Uterus (tissue), 3 donors: ENCODE measurements at regions not wholly inside any gene's neighbourhood (a gene's known extent, or its start where the extent isn't known, plus 50 kb on each side); places are given as distances from the start of the nearest gene placed in this dataset.
A peak's percentile ranks its signal among the peaks of the same experiment; 100 is the strongest.
"Not testable (repeated sequence)": the region's sequence is repeated elsewhere in the genome, so short reads cannot be mapped to it uniquely, and the experiment has no call there.

Experiments used
- DNase-seq, 2 donors: peaks; one replicate each; pipeline ENCODE4 v3.0.0-alpha.2; 2019 to 2020
- H3K27ac ChIP-seq, 2 donors: fragments of 200-600 bp; sonication (generic); 1 replicate in 1 of 2; 2 replicates in 1 of 2; pipeline ENCODE4 v1.5.1; 2016 to 2018
- H3K27me3 ChIP-seq, 2 donors: fragments of 200-600 bp; sonication (generic); one replicate each; pipeline ENCODE4 v1.5.1; 2018 to 2019; ENCODE audit warnings: control low read depth in 1 of 2
- H3K36me3 ChIP-seq, 2 donors: fragments of 200-600 bp; sonication (generic); one replicate each; pipeline ENCODE4 v1.5.1; 2019; ENCODE audit warnings: control low read depth in 1 of 2
- H3K4me1 ChIP-seq, 2 donors: fragments of 200-600 bp; sonication (generic); one replicate each; pipeline ENCODE4 v1.5.1; 2018 to 2019; ENCODE audit warnings: control low read depth in 1 of 2
- H3K4me3 ChIP-seq, 2 donors: fragments of 200-600 bp; sonication (generic); 1 replicate in 1 of 2; 2 replicates in 1 of 2; pipeline ENCODE4 v1.5.1; 2018 to 2019; ENCODE audit warnings: mild to moderate bottlenecking in 1 of 2
- H3K9me3 ChIP-seq, 2 donors: fragments of 200-600 bp; sonication (generic); one replicate each; pipeline ENCODE4 v1.5.1; 2019; ENCODE audit warnings: control low read depth in 1 of 2
- CTCF ChIP-seq, 4 experiments: fragments of 200-600 bp in 2 of 4; fragments of 450-650 bp in 2 of 4; sonication (generic) in 2 of 4; IDR thresholded peaks; one replicate each; pipeline ENCODE4 v1.5.1; 2016 to 2019; ENCODE audit warnings: antibody characterized with exemption in 4 of 4, mild to moderate bottlenecking in 2 of 4, moderate library complexity in 1 of 4
- POLR2A ChIP-seq, 2 donors: fragments of 450-650 bp; IDR thresholded peaks; one replicate each; pipeline ENCODE4 v1.6.1; 2016; ENCODE audit warnings: antibody characterized with exemption in 2 of 2, mild to moderate bottlenecking in 1 of 2, moderate library complexity in 1 of 2
- intact Hi-C: fragments of 100-400 bp; cut with DNase I; formaldehyde crosslinking; loops from one replicate; pipeline ENCODE4 v1.15.1; 2023; ENCODE audit warnings: low total_unique reads
- donor health status: DM: yes; HTN: yes; CAD: no.

- no peaks in the 10 kb centered on the region for H3K4me1 ChIP-seq
- no peaks in the 10 kb centered on the region for H3K9me3 ChIP-seq
- no peak for DNase-seq
- no peak overlapping the region for H3K4me3 ChIP-seq
- TF ChIP-seq POLR2A (IDR thresholded peaks at IDR 0.05) (no peak), CTCF (IDR thresholded peaks at IDR 0.05) (no peak)
- no peak overlapping the region for H3K27ac ChIP-seq
- H3K36me3 ChIP-seq: no peaks in the 10 kb centered on the region
- no peaks in the 10 kb centered on the region for H3K27me3 ChIP-seq
- intact Hi-C loops: no loop called here
These were observed 125.7 kb upstream of the MTPN start for GRCh38 chr7:136102881-136103280.

GRCh38 chr7:136092714-136093113, 115.6 kb upstream of the MTPN start:
- H3K27ac ChIP-seq, DNase-seq, intact Hi-C loops, H3K4me3 ChIP-seq, H3K27me3 ChIP-seq, H3K9me3 ChIP-seq, H3K36me3 ChIP-seq, H3K4me1 ChIP-seq: not testable (repeated sequence)

DNA sequence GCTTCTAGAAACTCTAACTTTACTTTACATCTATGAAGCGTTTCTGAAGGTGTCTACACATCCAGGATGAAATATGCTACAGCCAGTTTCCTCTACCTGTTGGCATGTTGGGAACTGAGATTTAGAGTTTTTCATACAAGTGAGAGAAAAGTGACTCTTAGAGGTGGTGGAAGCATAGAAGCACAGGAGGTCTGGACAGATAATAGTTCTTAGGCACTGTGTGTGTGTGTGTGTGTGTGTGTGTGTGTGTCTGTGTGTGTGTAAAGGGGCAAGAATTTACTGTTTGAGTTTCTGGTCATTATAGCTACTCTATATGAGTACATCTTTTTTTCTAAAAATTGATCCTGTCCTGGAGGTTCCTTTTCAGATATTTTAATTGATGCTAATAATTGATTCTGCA, 110.7 kb upstream of the MTPN start:
- intact Hi-C loops: no loop called here
- H3K4me3 ChIP-seq: no peak overlapping the region
- no peaks in the 10 kb centered on the region for H3K9me3 ChIP-seq
- H3K4me1 ChIP-seq: no peaks in the 10 kb centered on the region
- no peak overlapping the region for H3K27ac ChIP-seq
- H3K27me3 ChIP-seq: no peaks in the 10 kb centered on the region
- no peak for DNase-seq
- H3K36me3 ChIP-seq: no peaks in the 10 kb centered on the region
- TF ChIP-seq CTCF (IDR thresholded peaks at IDR 0.05) (no peak), POLR2A (IDR thresholded peaks at IDR 0.05) (no peak)

GRCh38 chr7:136086712-136087111, 109.6 kb upstream of the MTPN start:
- H3K4me3 ChIP-seq: peak overlapping the region; percentile 26 to 37
- peak; percentile 65 to 75 for DNase-seq
- peak overlapping the region; percentile 51 to 66 for H3K27ac ChIP-seq
- no peaks in the 10 kb centered on the region for H3K27me3 ChIP-seq
- intact Hi-C loops: no loop called here
- no peaks in the 10 kb centered on the region for H3K4me1 ChIP-seq
- peak in 1 of 2 donors; percentile 49 for TF ChIP-seq POLR2A (IDR thresholded peaks at IDR 0.05)
- TF ChIP-seq CTCF (IDR thresholded peaks at IDR 0.05): no peak
- H3K9me3 ChIP-seq: no peaks in the 10 kb centered on the region
- no peaks in the 10 kb centered on the region for H3K36me3 ChIP-seq

DNA sequence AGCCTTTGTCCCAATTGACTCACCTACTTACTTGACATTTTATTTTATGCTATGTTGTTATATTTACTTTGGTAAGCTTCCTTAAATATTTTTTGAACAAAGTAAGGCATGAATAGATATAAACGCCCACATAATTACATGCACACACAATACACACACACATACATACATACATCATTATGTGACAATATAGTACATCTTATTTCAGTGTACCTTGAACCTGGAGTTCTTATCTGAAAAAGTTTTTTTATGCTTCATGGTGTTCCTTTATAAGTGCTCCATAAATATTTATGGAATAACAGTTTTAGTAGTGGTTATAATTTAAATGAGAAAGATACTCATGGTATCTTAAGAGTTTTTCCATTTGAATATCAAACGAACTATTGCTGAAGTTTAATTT, 102.8 kb upstream of the MTPN start:
- Histone ChIP-seq H3K4me1 (no peaks in the 10 kb centered on the region), H3K27ac (no peak overlapping the region), H3K9me3 (no peaks in the 10 kb centered on the region), H3K4me3 (no peak overlapping the region), H3K27me3 (no peaks in the 10 kb centered on the region), H3K36me3 (no peaks in the 10 kb centered on the region)
- no peak for DNase-seq
- no peak for TF ChIP-seq POLR2A (IDR thresholded peaks at IDR 0.05)
- TF ChIP-seq CTCF (IDR thresholded peaks at IDR 0.05): no peak
- intact Hi-C loops: no loop called here

DNA sequence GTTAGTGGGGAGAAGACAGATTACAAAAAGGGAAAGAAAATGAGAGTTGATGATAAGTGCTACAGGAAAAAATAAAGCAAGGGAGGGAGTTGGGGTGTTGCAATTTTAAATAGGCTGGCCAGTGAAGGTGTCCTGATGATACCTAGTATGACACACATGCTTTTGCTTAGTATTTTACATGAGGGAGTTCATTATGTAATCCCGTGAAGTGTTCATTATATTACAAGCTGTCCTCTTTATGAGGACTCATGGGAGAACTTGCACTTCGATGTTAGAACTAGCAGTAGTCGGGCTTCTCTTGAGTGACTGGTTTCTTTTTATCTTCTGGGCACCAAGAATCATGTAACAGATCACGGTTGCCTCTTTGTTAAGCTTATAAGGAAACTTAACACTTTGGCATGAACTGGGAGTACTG, 102.3 kb upstream of the MTPN start:
- Histone ChIP-seq H3K27me3 (no peaks in the 10 kb centered on the region), H3K9me3 (no peaks in the 10 kb centered on the region), H3K4me1 (no peaks in the 10 kb centered on the region), H3K27ac (no peak overlapping the region), H3K4me3 (no peak overlapping the region), H3K36me3 (no peaks in the 10 kb centered on the region)
- intact Hi-C loops: no loop called here
- TF ChIP-seq CTCF (IDR thresholded peaks at IDR 0.05) (no peak), POLR2A (IDR thresholded peaks at IDR 0.05) (no peak)
- DNase-seq: no peak
